Right ventricle myocardium superior (tissue), 1 donor: ENCODE measurements at regions not wholly inside any gene's neighbourhood (a gene's known extent, or its start where the extent isn't known, plus 50 kb on each side); places are given as distances from the start of the nearest gene placed in this dataset.

Source experiments
- ATAC-seq: fragments of 200-7000 bp; cut with Tn5 transposase; one replicate; pipeline ENCODE4 v1.9.1; 2020; ENCODE audit warnings: mild to moderate bottlenecking; ENCODE audit not compliant: poor library complexity
- DNase-seq: peaks from one replicate; pipeline ENCODE4 v3.0.0-alpha.2; 2020
- intact Hi-C: fragments of 100-400 bp; cut with DNase I; formaldehyde crosslinking; loops from one replicate; pipeline ENCODE4 v1.11.2; 2022
- donor health status: DM: no; HTN: yes; CAD: no; lungs with severe emphysema.

GRCh38 chr22:34972191-34972897 lies 93.6 kb upstream of the ISX start:
- ATAC-seq = no peak
- intact Hi-C loops = no loop called here
- no peak for DNase-seq

GRCh38 chr22:34973016-34973415 lies 92.9 kb upstream of the ISX start:
- intact Hi-C loops = no loop called here
- ATAC-seq = no peak
- DNase-seq = no peak

GRCh38 chr22:34973926-34974325 lies 92.0 kb upstream of the ISX start:
- DNase-seq = no peak
- intact Hi-C loops = no loop called here
- ATAC-seq = no peak

GRCh38 chr22:34975721-34976120 lies 90.2 kb upstream of the ISX start:
- DNase-seq (no peak), ATAC-seq (no peak)
- intact Hi-C loops = no loop called here

- ATAC-seq (no peak), DNase-seq (no peak)
- intact Hi-C loops = no loop called here
These were observed 89.5 kb upstream of the ISX start for GRCh38 chr22:34976474-34976873.

GRCh38 chr22:34976886-34977285 lies 89.1 kb upstream of the ISX start:
- ATAC-seq = no peak
- intact Hi-C loops = no loop called here

GRCh38 chr22:34986523-34986922 lies 79.4 kb upstream of the ISX start:
- DNase-seq (no peak), ATAC-seq (no peak)
- intact Hi-C loops = no loop called here

More at GRCh38 chr22:34976886-34977285, 89.1 kb upstream of the ISX start:
- no peak for DNase-seq

- no peak for ATAC-seq
- intact Hi-C loops = no loop called here
- no peak for DNase-seq
These were observed 73.3 kb upstream of the ISX start for GRCh38 chr22:34992672-34993071.

- intact Hi-C loops = no loop called here
- DNase-seq = no peak
- ATAC-seq = no peak
These were observed 72.4 kb upstream of the ISX start for GRCh38 chr22:34993548-34993947.

GRCh38 chr22:34997633-34998299 lies 68.2 kb upstream of the ISX start:
- DNase-seq = no peak
- no peak for ATAC-seq
- intact Hi-C loops = no loop called here

- intact Hi-C loops = no loop called here
- DNase-seq = no peak
- no peak for ATAC-seq
These were observed 67.0 kb upstream of the ISX start for GRCh38 chr22:34998921-34999320.

GRCh38 chr22:35008213-35008612 lies 57.7 kb upstream of the ISX start:
- DNase-seq (no peak), ATAC-seq (no peak)
- intact Hi-C loops = no loop called here

- no peak for ATAC-seq
- DNase-seq = no peak
- intact Hi-C loops = no loop called here
These were observed 55.4 kb upstream of the ISX start for GRCh38 chr22:35010543-35010942.

- ATAC-seq = no peak
- intact Hi-C loops = no loop called here
- no peak for DNase-seq
These were observed 51.1 kb upstream of the ISX start for GRCh38 chr22:35014812-35015211.
